NCI-H82 (cell line): ENCODE measurements at regions not wholly inside any gene's neighbourhood (a gene's known extent, or its start where the extent isn't known, plus 50 kb on each side); places are given as distances from the start of the nearest gene placed in this dataset.
"Not testable (repeated sequence)": the region's sequence is repeated elsewhere in the genome, so short reads cannot be mapped to it uniquely, and the experiment has no call there.

ENCODE experiments used
- DNase-seq: peaks from one replicate; lab custom pipeline; 2025; lab: John Stamatoyannopoulos, UW

DNA sequence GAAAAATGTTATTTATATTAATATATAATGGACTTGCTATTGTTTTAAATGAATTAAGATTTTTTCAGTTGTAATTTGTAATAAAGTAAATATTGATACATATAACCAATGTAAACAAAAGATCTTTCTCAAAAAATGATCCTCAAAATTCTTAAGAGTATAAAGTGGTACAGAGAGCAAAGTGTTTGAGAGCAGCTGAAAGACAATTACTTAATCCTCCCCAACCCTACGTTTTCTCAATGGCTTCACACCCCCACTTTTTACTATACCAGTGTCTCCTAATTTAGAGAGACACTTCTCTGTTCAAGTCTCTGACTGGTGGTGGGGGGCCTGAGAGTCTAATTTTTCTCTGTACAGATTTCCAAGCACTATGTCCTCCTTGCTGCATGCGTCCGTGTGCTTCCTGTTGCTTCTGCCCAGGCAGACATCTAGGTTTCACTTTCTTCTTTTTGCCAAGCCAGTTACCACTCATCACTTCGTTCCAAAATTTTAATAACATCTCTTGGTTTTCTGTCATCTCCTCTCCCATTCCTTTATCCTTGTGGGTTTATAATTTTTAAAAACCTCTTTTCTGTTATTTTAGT, 276.3 kb upstream of the DNAJC19 start:
- DNase-seq: no peak

DNA sequence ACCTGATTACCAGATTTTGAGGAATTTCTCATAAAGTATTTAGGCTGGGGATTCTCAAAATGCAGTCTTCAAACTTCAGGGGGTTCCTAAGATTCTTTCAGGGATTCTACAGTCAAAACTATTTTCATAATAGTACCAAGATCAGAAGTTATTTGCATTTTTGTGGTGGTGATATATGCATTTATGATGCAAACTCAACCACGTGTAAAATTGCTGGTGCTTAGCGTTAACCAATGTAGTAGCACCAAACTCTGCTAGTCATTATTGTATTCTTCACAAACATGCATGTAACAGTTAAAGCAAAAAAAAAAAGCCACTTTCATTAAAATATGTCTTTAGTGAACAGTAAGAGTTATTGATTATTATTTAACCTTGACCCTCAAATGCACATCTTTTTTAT, 274.9 kb upstream of the DNAJC19 start:
- DNase-seq: no peak

DNA sequence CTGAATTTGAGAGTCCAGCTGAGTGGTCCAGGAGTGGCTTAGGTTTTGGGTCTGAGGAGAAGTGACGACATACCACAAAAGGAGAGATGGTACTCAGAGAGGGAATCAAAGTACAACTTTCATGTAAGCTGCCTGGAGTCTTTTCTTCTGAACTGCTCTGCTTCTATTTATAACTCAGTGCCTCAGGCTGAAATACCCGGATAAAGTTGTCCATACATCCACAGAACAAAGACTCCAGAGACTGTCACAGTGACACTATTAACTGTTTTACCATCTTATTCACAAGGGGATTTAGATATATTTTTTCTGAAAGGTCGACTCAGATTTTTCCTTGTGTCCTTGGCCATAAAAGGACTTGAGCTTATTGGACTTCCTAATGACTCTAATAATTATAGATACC, 264.3 kb upstream of the DNAJC19 start:
- no peak for DNase-seq

DNA sequence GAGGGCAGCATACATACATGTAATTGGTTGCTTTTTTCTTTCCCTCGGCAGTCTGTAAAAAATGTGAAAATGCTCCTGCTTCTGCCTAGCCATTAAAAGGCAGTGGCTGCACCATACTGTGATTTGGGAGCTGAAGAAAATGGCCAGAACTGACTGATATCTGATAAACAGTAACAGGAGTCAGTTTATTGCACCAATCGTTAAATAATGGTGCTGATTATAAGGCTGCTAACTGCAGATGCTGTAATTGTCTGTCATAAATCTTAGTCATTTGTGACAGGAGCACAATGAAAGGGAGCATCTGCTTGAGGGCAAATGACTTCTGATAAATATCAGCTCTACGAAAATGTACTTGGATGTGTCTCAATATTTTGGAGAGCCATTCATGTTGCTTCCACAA, 263.1 kb upstream of the DNAJC19 start:
- DNase-seq: no peak

DNA sequence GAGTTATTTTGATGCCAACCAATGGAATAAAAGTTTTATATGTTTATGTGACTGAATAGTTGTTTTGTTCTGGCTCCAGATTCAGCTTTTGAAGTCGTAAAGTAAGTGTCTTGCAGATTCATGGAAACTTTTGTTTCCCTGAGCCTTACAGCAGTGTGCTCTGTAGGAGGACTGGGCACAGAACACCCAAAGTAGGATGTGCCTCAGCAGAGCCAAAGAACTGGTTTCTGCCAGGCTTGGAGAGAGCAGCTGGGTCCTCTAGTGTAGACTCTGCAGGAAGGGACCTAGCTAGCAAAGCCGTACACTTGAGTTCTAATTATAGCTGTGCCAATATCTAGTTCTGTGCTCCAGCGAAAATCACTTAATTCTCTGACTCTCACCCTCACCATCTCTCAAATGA, 261.2 kb upstream of the DNAJC19 start:
- DNase-seq: no peak

DNA sequence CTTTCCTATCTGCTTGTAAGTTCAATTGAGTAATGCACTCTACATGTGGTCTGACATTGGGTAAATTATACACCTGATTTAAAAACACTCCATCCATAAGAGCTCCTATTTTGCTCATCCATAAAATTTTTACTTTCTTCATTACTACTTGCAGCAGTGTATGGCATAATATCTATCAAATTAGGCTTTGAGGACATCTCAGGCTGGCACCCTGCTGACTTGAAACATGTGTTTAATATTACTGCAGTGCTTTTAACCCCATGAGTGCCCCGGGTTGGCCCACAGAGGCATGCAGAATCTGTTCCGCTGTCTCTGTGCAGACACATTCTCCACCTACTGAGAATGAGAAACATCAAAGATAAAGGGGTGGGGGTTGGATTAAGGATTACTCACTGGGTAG, 249.9 kb upstream of the DNAJC19 start:
- no peak for DNase-seq

DNA sequence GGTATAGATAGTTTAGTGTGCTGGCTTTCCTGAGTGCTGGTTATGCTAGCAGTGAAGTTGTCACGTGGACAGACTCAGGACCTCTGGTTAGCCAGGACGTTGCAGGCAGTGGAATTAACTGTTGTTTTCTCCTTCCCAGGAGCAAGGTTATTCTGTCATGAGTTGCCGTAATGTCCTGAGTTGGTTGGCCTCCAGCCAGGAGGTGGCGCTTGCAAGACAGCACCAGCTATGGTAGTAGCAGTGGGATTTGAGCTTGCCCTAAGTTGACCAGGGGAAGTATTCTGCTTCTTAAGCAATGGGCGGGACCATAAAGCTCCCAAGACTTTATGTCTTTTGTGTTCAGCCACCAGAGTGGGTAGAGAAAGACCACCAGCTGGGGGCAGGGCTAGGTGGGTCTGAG, 240.7 kb upstream of the DNAJC19 start:
- peak; percentile 13 for DNase-seq

DNA sequence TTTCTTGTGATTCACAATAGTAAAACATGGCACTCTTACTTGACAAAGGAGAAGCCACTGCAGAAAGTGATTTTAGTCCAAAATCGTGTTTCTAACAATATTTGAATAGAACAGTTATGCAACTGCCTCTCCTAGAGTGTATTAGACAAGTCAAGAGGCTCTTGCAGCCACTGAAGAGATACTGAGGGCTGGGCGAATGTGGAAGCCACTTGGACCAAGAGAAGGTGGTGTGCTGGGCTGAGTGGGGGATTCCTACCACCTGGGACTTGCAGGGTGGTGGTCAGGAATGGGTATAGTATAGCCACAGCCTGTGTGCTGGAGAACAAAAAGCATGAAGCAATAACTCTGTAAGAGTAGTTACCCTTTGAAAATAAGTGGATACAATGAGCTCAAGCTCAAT, 223.8 kb upstream of the DNAJC19 start:
- no peak for DNase-seq

DNA sequence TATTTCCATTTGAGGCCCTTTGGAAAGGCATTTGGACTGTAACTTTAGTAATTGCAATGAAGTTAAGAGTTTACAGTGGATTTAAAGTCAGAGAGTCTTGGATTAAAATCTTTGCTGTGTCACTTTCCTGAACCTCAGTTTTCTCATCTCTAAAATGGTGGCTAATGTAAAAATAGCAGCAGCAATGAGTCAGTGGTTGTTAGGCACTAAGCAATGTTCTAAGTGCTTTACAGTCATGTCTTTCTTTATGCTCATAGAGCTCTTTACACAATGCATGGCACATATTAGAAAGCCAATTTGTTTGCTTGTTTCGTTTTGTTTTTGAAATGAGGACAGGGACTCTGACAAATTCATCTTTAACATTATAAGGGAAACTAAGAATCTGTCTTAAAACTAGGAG, 222.7 kb upstream of the DNAJC19 start:
- no peak for DNase-seq

DNA sequence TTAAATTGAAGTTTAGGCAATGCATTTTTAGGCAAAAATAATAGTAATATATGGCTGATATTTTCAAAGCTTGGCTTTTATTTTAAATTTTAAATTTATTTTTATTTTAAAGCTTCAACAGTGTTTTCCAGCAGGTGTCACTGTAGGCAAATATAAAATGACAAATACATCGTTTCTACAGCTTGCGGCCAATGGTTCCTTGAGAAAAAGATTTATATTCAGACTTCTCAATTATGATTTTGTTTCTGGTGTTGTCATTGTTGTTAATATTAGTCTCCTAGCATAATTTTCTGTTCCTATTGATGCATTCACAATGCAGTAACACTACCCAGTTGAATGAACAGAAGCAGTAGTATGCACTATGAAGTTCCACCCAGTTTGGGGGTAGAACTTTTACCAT, 220.7 kb upstream of the DNAJC19 start:
- DNase-seq: peak; percentile 60

DNA sequence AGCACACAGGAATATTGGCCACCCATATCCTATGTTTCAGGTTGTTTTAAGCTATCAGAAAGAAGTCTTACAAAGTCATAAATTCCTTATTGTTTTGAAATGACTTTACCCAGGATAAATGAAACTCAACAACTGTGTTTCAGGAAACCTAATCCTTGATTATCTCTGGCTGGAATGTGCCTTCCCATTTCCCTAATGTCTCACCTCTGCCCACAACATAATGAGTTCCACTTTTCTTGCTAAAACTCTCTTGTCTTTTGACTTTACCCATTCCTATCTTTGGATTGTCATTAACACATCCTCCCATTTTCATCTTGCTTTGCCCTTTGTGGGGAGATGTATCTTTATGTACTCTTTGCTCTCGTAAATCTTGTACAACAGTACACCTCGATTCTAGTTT, 200.0 kb upstream of the DNAJC19 start:
- no peak for DNase-seq

DNA sequence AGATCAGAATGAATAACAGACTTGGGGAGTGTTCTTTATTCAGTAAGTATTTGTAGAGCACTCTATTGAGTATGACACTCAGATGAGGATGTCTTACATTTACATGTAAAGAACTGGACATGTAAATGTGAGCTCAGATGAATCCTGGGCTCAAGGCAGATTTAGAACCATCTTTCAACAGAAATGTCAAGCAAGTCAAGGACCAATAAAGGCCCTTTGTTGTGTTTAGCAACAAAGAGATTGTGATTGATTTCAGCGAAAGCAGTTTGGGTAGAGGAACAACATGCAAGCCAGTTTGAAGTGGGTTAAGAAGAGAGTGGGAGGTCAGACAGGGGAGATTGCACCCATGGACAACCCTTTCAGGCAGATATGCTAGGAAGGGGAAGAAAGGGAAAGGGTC, 194.2 kb upstream of the DNAJC19 start:
- no peak for DNase-seq

DNA sequence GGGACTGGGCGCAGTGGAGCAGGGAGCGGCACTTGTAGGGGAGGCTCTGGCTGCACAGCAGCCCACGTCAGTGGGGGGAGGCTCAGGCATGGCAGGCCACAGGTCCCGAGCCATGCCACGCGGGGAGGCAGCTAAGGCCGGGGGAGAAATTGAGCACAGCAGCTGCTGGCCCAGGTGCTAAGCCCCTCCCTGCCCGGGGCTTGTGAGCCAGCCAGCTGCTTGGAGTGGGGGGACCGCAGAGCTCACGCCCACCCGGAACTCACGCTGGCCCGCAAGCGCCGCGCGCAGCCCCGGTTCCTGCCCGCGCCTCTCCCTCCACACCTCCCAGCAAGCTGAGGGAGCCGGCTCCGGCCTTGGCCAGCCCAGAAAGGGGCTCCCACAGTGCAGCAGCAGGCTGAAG, 193.5 kb upstream of the DNAJC19 start:
- DNase-seq: not testable (repeated sequence)

DNA sequence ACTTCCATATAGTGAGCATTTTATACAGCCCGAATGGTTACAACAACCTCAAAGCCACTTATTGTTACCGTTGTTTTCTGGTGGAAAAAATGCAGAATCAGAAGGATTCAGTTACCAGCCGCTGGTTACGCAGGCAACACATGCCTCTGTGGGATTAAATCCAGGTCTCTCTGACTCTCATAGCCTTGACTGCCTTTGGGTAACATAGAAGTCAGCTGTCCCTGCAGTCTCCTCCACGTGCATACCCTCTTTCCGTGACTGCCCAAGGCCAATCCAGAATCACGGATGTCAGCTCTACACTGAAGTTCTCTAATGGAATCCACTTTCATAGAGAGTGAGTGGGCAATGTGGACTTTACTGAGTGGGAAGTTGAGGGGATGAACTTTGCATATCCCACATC, 189.5 kb upstream of the DNAJC19 start:
- no peak for DNase-seq

DNA sequence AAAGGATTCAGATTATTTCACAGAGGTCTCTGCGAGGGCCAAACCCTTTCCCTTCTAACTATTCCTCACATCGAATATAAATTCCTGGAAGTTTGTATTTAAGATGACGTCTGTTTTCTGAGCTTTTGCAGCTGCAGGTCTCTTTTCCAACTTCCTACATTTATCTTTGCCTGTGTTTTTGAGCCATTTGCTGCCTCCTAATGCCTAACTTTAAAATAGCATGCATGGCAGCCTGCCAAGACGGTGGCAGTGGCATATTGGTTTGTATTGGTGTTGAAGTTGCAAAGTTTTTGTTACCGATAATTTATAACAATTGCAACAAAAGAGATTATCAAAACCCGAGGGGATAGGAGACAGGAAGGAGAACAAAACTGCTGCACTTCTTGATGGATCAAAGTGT, 187.1 kb upstream of the DNAJC19 start:
- DNase-seq: peak; percentile 80

DNA sequence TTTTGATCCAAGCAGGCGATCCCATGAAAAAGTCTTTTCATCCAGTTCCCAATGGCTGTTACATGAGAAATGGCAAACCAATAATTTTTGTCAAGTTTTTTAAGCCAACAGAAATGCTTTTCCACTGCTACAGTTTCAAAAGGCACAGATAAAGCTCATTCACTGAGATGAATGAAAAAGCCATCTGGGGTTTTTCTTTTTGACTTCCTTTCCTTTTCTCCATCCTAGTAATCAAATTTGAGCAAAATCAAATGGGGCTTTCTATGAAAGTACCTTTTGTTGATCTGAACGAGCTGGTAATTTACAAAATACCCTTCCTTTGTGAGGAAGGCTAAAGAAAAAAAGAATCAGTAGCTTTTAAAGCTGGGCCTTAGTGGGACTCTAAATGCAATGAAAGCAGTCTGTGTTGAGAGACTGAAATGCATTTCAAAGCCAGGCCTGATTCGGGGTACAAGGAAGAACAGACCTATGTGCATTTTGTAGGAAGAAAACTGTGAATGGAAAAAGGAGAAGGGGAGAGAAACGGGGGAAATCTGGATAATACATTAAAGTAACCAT, 185.2 kb upstream of the DNAJC19 start:
- DNase-seq: no peak

DNA sequence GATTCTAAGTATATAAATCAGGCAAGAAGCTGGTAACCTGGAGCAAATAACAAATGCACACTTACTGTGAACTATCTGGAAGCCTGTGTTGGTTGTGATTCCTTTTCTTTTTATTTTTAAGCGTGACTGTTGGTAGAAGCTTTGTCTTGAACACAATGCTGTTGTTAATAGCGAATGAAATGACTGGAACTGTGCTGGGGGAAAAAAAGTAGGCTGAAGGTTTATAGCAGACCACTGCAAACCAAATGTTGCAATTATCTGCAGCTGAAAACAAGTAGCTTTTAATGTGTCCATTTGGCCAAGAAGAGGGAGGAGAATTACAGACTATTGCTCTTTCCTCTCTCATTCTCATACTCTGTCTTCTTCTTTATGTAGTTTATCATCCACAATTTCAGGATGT, 184.5 kb upstream of the DNAJC19 start:
- no peak for DNase-seq

DNA sequence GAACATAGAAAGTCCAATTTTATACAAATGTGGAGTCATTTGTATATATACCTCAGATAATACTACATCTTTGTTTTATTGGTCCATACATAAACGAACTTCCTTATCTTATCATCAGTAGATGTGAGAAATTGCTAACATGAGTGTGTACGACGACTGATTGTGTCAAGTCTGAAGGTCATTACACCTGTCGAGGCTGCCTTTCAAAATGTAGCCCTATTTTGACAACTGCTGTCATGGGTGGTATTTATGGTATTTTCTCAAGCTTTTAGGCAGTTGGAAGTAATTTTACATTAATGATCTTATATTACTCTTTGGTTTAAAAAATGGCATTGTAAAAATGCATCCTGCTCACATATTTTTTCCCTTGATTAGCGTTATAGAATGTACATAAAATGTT, 183.7 kb upstream of the DNAJC19 start:
- DNase-seq: no peak

DNA sequence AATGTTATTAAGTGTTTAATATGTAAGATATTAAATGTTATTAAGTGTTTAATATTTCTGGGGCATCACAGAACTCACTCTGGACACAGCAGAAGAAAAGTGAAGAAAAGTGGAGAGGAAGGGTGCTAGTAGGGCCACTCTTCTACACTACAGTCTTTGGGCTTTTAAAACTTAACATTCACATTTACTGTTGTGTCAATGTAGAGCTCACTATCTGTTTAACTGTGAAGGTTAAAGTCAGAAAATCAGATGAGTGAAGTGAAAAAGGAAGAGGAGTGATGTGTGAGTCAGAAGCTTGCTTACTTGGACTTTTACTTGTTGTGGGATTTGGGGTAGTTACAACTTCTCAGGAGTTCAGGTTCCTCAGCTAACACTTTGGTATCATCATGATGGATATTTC, 145.3 kb upstream of the DNAJC19 start:
- no peak for DNase-seq

DNA sequence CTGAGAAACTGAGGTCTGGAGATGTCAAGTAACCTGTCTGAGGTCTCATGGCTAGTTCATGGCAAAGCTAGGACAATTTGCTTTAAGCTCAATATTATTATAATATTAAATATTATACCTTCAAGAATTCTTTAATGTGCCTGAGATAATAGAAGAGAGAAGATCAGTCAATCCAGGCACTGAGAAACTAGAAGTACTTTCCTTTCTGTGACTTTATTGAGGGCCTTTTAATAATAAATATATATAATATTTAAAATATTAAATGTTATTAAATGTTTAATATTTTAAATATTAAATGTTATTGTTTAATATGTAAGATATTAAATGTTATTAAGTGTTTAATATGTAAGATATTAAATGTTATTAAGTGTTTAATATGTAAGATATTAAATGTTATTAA, 144.3 kb upstream of the DNAJC19 start:
- no peak for DNase-seq

DNA sequence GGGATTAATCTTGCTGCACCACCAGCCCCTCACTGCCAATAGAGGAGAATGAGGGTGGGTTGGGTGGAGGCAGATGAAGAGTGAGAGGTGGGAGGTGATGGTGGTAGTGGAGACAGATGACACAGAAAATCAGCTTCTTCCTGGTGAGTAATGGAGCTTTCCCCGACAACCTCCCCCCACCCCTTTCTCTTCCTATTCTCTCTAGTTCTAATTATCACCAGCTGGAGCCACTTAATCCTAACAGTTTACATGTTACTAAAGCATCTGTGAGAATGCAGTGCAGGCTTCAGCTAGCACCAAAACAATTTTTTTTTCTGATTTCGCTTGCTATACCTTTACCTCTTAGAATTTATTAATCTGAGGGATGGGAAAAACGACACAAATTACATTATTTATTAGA, 116.1 kb upstream of the DNAJC19 start:
- peak; percentile 94 for DNase-seq

DNA sequence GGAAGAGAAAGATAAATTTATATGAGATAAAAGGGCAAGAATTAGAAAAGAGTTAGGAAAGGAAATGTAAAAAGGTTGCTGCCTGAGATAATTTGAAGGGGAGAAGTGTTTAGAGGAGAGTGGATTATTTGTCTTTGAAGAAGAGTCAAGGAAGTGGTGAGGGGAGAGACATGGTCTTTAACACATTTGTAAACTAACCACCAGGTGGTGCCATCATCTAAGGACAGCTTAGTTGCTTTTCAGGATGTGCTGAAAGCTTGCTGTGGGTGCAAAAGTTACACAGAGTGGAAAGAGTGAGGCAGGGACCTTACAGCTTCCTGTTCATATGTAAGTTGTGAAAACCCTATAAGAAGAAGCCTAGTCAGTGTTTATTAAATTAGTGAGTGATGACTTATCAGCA, 114.1 kb upstream of the DNAJC19 start:
- peak; percentile 79 for DNase-seq

DNA sequence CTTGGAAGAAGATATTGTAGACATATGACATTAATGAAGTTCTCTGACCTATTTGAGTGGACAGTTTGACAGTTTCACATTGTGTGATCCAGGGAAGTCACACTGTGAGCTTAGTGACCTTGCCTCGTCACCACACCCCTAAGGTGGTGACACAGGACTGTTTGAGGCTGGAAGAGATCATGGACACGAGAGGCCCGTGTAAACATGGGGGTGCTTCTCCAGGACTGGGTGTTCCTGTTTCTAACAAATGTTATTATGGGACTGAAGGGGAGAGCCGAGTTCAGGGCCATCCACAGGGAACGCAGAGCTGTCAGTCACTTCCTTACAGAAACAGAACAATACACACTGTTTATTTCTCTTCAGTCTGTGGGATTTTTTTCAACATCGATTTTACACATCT, 96.5 kb upstream of the DNAJC19 start:
- DNase-seq: no peak

DNA sequence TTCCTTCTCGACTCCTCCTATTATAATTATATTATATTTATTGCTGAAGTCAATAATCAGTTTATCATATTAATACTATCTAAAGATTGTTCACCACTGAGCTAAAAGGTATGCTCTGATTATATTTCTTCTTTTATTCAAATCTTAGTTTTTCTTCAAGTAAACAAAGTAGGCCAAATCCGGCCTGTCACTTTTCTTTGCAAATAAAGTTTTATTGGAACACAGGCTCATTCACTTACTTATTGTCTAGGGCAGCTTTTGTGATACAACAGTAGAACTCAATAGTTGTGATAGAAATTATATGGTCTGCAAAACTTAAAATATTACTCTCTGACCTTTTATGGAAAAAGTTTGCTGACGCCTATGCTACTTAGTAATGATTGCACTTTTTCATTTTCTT, 92.4 kb upstream of the DNAJC19 start:
- no peak for DNase-seq

DNA sequence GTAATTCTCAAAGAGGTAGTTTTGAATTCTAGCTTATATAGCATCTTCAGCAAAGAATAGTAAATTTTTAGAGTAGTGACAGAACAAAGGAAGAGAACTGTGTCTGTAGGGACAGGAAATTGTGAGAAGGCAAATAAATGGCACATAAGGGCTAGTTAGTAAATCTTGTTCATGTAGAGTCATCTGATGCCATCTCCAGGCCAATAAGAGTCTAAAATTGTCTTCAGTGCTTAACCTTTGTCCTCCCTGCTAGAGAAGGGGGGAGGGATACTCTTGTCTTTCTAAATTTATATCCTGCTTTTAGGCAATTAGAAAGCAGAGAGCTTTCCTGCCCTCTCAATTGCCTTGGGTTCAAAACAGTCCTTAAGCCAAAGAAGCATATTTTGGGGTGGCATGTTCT, 87.0 kb upstream of the DNAJC19 start:
- DNase-seq: peak; percentile 52
